ENCODE measurements at regions not wholly inside any gene's neighbourhood (a gene's known extent, or its start where the extent isn't known, plus 50 kb on each side); places are given as distances from the start of the nearest gene placed in this dataset.
"Not testable (repeated sequence)": the region's sequence is repeated elsewhere in the genome, so short reads cannot be mapped to it uniquely, and the experiment has no call there.

DNA sequence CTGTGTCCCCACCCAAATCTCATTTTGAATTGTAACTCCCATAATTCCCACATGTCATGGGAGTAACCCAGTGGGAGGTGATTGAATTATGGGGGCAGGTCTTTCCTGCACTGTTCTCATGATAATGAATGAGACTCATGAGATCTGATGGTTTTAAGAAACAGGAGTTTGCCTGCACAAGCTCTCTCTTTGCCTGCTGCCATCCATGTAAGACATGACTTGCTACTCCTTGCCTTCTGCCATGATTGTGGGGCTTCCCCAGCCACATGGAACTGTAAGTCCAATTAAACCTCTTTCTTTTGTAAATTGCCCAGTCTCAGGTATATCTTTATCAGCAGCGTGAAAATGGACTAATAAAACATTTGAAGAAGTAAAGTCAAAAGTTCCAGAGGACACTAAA is 126.8 kb upstream of the IGSF10 start:
- not testable (repeated sequence) for TF ChIP-seq POLR2AphosphoS5 (IDR thresholded peaks at IDR 0.05; ENCODE audit: low read depth, low read length); POLR2A (IDR thresholded peaks at IDR 0.05; ENCODE audit: low read depth, low read length); TAF1 (IDR thresholded peaks at IDR 0.05; ENCODE audit: borderline replicate concordance, low read depth, low read length)
